ENCODE measurements at regions not wholly inside any gene's neighbourhood (a gene's known extent, or its start where the extent isn't known, plus 50 kb on each side); places are given as distances from the start of the nearest gene placed in this dataset.
"Not testable (repeated sequence)": the region's sequence is repeated elsewhere in the genome, so short reads cannot be mapped to it uniquely, and the experiment has no call there.

DNA sequence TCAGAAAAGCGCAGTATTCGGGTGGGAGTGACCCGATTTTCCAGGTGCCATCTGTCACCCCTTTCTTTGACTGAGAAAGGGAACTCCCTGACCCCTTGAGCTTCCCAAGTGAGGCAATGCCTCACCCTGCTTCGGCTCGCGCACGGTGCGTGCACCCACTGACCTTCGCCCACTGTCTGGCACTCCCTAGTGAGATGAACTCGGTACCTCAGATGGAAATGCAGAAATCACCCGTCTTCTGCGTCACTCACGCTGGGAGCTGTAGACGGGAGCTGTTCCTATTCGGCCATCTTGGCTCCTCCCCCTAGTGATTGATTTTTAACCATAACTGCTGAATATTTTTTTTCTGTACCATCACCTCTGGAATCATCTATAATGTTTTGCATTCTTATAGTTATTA is 359.1 kb downstream of the C3orf38 start:
- TF ChIP-seq, protein P1, sequence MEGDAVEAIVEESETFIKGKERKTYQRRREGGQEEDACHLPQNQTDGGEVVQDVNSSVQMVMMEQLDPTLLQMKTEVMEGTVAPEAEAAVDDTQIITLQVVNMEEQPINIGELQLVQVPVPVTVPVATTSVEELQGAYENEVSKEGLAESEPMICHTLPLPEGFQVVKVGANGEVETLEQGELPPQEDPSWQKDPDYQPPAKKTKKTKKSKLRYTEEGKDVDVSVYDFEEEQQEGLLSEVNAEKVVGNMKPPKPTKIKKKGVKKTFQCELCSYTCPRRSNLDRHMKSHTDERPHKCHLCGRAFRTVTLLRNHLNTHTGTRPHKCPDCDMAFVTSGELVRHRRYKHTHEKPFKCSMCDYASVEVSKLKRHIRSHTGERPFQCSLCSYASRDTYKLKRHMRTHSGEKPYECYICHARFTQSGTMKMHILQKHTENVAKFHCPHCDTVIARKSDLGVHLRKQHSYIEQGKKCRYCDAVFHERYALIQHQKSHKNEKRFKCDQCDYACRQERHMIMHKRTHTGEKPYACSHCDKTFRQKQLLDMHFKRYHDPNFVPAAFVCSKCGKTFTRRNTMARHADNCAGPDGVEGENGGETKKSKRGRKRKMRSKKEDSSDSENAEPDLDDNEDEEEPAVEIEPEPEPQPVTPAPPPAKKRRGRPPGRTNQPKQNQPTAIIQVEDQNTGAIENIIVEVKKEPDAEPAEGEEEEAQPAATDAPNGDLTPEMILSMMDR (IDR thresholded peaks at IDR 0.05): not testable (repeated sequence)
- TF ChIP-seq POLR2A (IDR thresholded peaks at IDR 0.05): not testable (repeated sequence)

Data from prostate gland (tissue), 2 donors.